Testis (tissue), 2 donors: ENCODE measurements at regions not wholly inside any gene's neighbourhood (a gene's known extent, or its start where the extent isn't known, plus 50 kb on each side); places are given as distances from the start of the nearest gene placed in this dataset.

ENCODE experiments used
- DNase-seq: peaks from one replicate; pipeline ENCODE4 v3.0.0-alpha.2; 2019
- H3K27ac ChIP-seq, 2 donors: fragments of 200-600 bp; sonication (generic); one replicate each; pipeline ENCODE4 v1.5.1; 2019
- H3K27me3 ChIP-seq: fragments of 200-600 bp; sonication (generic); one replicate; pipeline ENCODE4 v1.5.1; 2019
- H3K36me3 ChIP-seq: fragments of 200-600 bp; sonication (generic); one replicate; pipeline ENCODE4 v1.5.1; 2017; ENCODE audit warnings: low read depth; ENCODE audit errors: missing control alignments
- H3K4me1 ChIP-seq: fragments of 200-600 bp; sonication (generic); one replicate; pipeline ENCODE4 v1.5.1; 2019
- H3K4me3 ChIP-seq, 2 donors: fragments of 200-600 bp; sonication (generic); one replicate each; pipeline ENCODE4 v1.5.1; 2017 to 2019
- H3K9me3 ChIP-seq: fragments of 200-600 bp; sonication (generic); one replicate; pipeline ENCODE4 v1.5.1; 2017
- CTCF ChIP-seq, 3 experiments: fragments of 450-650 bp in 2 of 3; fragments of 200-600 bp in 1 of 3; sonication (generic) in 1 of 3; IDR thresholded peaks; one replicate each; pipeline ENCODE4 v1.5.1; 2016 to 2019; ENCODE audit warnings: antibody characterized with exemption in 3 of 3, mild to moderate bottlenecking in 2 of 3, moderate library complexity in 1 of 3
- POLR2A ChIP-seq: fragments of 450-650 bp; IDR thresholded peaks from one replicate; pipeline ENCODE4 v1.6.1; 2017; ENCODE audit warnings: antibody characterized with exemption, mild to moderate bottlenecking, moderate library complexity
- WGBS, 2 donors: methylation state at CpG; one replicate each; pipeline ENCODE4 v1.1.5; 2018; 5-methylcytosine and 5-hydroxymethylcytosine counted together
- intact Hi-C: fragments of 100-400 bp; cut with DNase I; formaldehyde crosslinking; loops from one replicate; pipeline ENCODE4 v1.15.1; 2023; ENCODE audit warnings: low total_unique reads

GRCh38 chr7:153247926-153248325 is 488.4 kb downstream of the ACTR3B start:
- DNase-seq, result no peak
- no peaks in the 10 kb centered on the region for H3K4me1 ChIP-seq
- WGBS, 2 donors, result 63 to 65% methylated on average over 4 of the region's 4 CpGs
- no peaks in the 10 kb centered on the region for H3K9me3 ChIP-seq
- H3K4me3 ChIP-seq, result no peak overlapping the region
- H3K27ac ChIP-seq, result no peak overlapping the region
- H3K36me3 ChIP-seq, result no peaks in the 10 kb centered on the region
- TF ChIP-seq POLR2A, result no peak
- TF ChIP-seq CTCF (IDR thresholded peaks at IDR 0.05), result no peak
- H3K27me3 ChIP-seq, result no peaks in the 10 kb centered on the region
- intact Hi-C loops, result no loop called here

- no peaks in the 10 kb centered on the region for H3K27me3 ChIP-seq
- H3K36me3 ChIP-seq, result no peaks in the 10 kb centered on the region
- no peak overlapping the region for H3K4me3 ChIP-seq
- no peaks in the 10 kb centered on the region for H3K4me1 ChIP-seq
- no peak for DNase-seq
- H3K9me3 ChIP-seq, result no peaks in the 10 kb centered on the region
- no peak overlapping the region for H3K27ac ChIP-seq
- intact Hi-C loops, result no loop called here
- TF ChIP-seq POLR2A, result no peak
- WGBS, 2 donors, result 67 to 70% methylated on average over 6 of the region's 6 CpGs
Observed at GRCh38 chr7:153258686-153259085, 499.1 kb downstream of the ACTR3B start.

- H3K36me3 ChIP-seq, result no peaks in the 10 kb centered on the region
- WGBS, 2 donors, result 92 to 94% methylated on average over 2 of the region's 2 CpGs
Observed at GRCh38 chr7:153276394-153276793, 516.8 kb downstream of the ACTR3B start.

GRCh38 chr7:153286763-153287162 is 527.2 kb downstream of the ACTR3B start:
- Histone ChIP-seq H3K27ac (no peak overlapping the region), H3K9me3 (no peaks in the 10 kb centered on the region), H3K4me3 (no peak overlapping the region), H3K36me3 (no peaks in the 10 kb centered on the region), H3K4me1 (no peaks in the 10 kb centered on the region), H3K27me3 (no peaks in the 10 kb centered on the region)
- intact Hi-C loops, result no loop called here
- no peak for DNase-seq
- TF ChIP-seq CTCF (IDR thresholded peaks at IDR 0.05) (no peak), POLR2A (no peak)
- WGBS, 2 donors, result 93 to 95% methylated on average over 12 to 13 of the region's 13 CpGs

More at GRCh38 chr7:153276394-153276793, 516.8 kb downstream of the ACTR3B start:
- intact Hi-C loops, result no loop called here
- Histone ChIP-seq H3K27ac (no peak overlapping the region), H3K9me3 (no peaks in the 10 kb centered on the region), H3K4me3 (no peak overlapping the region), H3K4me1 (no peaks in the 10 kb centered on the region), H3K27me3 (no peaks in the 10 kb centered on the region)
- TF ChIP-seq CTCF (IDR thresholded peaks at IDR 0.05), result no peak
- TF ChIP-seq POLR2A, result no peak
- DNase-seq, result no peak

- no peaks in the 10 kb centered on the region for H3K27me3 ChIP-seq
- no peak for TF ChIP-seq POLR2A
- no peak for TF ChIP-seq CTCF (IDR thresholded peaks at IDR 0.05)
- intact Hi-C loops, result no loop called here
- no peak overlapping the region for H3K27ac ChIP-seq
- WGBS, 2 donors, result 63 to 69% methylated on average over 2 of the region's 4 CpGs
- H3K36me3 ChIP-seq, result no peaks in the 10 kb centered on the region
- H3K9me3 ChIP-seq, result no peaks in the 10 kb centered on the region
- no peaks in the 10 kb centered on the region for H3K4me1 ChIP-seq
- no peak overlapping the region for H3K4me3 ChIP-seq
- no peak for DNase-seq
Observed at GRCh38 chr7:153290066-153290465, 530.5 kb downstream of the ACTR3B start.
